Activated CD4-positive, alpha-beta T cell treated with anti-CD3 and anti-CD28 coated beads, Interleukin-2, amount 10 ng/mL, durations not matched to agents 24 days and 14 days (primary cell): ENCODE measurements at regions not wholly inside any gene's neighbourhood (a gene's known extent, or its start where the extent isn't known, plus 50 kb on each side); places are given as distances from the start of the nearest gene placed in this dataset.

Experiments
- DNase-seq: peaks from one replicate; pipeline ENCODE4 v3.0.0; 2022
- H3K27ac Mint-ChIP-seq: one replicate; pipeline ENCODE4 v1.8.0; 2022; ENCODE audit warnings: mild to moderate bottlenecking, mixed read lengths
- H3K27me3 Mint-ChIP-seq: one replicate; pipeline ENCODE4 v1.8.0; 2022; ENCODE audit warnings: mixed read lengths
- H3K36me3 Mint-ChIP-seq: one replicate; pipeline ENCODE4 v1.8.0; 2022; ENCODE audit warnings: low read depth, mild to moderate bottlenecking, mixed read lengths
- H3K4me1 Mint-ChIP-seq: one replicate; pipeline ENCODE4 v1.8.0; 2021; ENCODE audit warnings: mixed read lengths
- H3K4me3 Mint-ChIP-seq: one replicate; pipeline ENCODE4 v1.8.0; 2022; ENCODE audit warnings: mild to moderate bottlenecking, moderate library complexity, mixed read lengths
- H3K9me3 Mint-ChIP-seq: one replicate; pipeline ENCODE4 v1.8.0; 2021; ENCODE audit warnings: mixed read lengths
- intact Hi-C: fragments of 100-400 bp; cut with micrococcal nuclease; formaldehyde crosslinking; loops from one replicate; pipeline ENCODE4 v1.15.1; 2023

DNA sequence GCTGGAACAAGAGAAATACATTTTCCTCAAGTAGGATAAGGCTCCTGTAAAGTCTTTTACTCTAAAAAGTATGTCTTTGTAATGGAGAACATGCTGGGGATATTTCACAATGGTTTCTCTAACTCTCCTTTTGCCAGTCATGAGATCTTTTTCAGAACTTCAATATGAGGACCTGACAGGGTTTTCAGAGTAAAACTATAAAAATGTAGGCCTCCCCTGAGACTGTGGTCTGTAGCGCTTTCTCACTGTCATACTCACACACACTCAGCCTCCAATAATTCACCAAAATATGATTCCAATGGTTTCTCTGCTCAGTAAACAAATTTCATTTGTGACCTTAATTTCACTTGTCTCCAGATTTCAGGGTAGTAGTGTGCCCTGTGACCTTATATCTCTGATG lies 440.1 kb upstream of the PTBP2 start:
- no peaks in the 10 kb centered on the region for H3K36me3 Mint-ChIP-seq
- H3K27ac Mint-ChIP-seq, result no peak overlapping the region
- H3K4me1 Mint-ChIP-seq, result no peaks in the 10 kb centered on the region
- no peak for DNase-seq
- no peaks in the 10 kb centered on the region for H3K27me3 Mint-ChIP-seq
- intact Hi-C loops, result no loop called here
- H3K9me3 Mint-ChIP-seq, result peaks cover 8% of the 10 kb centered on the region
- H3K4me3 Mint-ChIP-seq, result no peak overlapping the region

DNA sequence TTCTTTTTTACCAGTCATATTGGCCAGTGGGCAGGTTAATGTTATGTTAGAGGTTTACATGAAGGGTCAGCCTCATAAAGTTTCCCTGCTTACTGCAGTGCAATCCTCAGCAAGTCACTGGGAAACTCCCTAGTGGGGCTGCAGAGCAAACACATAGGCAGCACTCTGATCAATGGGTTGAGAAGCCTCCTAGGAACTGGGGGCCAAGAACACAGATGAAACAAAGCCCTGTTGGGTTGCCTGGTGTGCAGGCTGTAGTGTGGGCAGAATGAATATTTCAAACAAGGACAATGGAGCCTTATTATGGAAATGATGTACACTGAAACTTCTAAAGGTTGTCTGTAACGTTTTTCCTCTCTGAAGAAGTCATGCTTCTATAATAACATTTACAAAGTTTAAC lies 431.6 kb upstream of the PTBP2 start:
- Mint-ChIP-seq H3K4me1 (no peaks in the 10 kb centered on the region), H3K36me3 (no peaks in the 10 kb centered on the region), H3K27me3 (no peaks in the 10 kb centered on the region), H3K9me3 (peaks cover 4% of the 10 kb centered on the region), H3K27ac (no peak overlapping the region), H3K4me3 (no peak overlapping the region)
- DNase-seq, result no peak
- intact Hi-C loops, result no loop called here

- Mint-ChIP-seq H3K27ac (no peak overlapping the region), H3K9me3 (peaks cover 4% of the 10 kb centered on the region), H3K4me1 (no peaks in the 10 kb centered on the region), H3K27me3 (no peaks in the 10 kb centered on the region), H3K4me3 (no peak overlapping the region), H3K36me3 (no peaks in the 10 kb centered on the region)
- DNase-seq, result no peak
- intact Hi-C loops, result no loop called here
Measured at GRCh38 chr1:96290801-96291200, 430.8 kb upstream of the PTBP2 start.

DNA sequence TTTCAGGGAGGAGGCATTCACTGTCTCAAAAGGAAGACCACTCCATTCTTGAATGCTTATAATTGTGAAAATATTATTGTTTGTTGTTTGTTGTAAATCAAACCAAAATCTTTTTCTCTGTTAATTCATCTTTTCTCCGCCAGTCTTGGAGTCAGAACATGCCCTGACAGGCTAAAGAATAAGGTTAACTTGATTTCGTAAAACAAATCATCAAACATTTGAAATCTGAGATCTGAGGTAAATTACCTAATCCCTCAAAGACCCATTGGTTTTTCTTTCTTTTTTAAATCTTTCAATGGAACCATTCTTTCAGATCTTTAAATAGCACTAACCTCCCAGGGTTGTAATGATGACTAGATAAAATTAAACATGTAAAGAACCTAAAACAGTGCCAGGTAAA lies 430.1 kb upstream of the PTBP2 start:
- DNase-seq, result no peak
- Mint-ChIP-seq H3K27ac (no peak overlapping the region), H3K4me3 (no peak overlapping the region), H3K27me3 (no peaks in the 10 kb centered on the region), H3K9me3 (no peaks in the 10 kb centered on the region), H3K36me3 (no peaks in the 10 kb centered on the region), H3K4me1 (no peaks in the 10 kb centered on the region)
- intact Hi-C loops, result no loop called here

DNA sequence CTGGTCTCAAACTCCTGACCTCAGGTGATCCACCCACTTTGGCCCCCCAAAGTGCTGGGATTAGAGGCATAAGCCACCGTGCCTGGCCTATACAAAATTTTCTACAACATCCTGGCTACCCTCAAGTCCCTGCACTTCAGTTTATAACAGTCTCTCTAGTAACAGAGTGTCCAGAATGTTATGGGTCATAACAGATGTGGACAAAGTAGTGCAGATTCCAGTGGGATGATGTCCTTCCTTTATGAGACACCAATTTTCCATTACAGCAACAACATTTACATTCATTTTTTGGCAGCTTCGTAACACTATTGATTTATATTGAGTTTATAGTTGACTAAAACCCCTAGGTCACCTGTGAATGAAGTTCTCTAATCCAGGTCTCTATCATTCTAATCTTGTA lies 429.4 kb upstream of the PTBP2 start:
- Mint-ChIP-seq H3K27ac (no peak overlapping the region), H3K4me3 (no peak overlapping the region), H3K4me1 (no peaks in the 10 kb centered on the region)

GRCh38 chr1:96296991-96297390 lies 424.6 kb upstream of the PTBP2 start:
- Mint-ChIP-seq H3K9me3 (no peaks in the 10 kb centered on the region), H3K27me3 (no peaks in the 10 kb centered on the region), H3K27ac (no peak overlapping the region), H3K36me3 (no peaks in the 10 kb centered on the region), H3K4me3 (no peak overlapping the region), H3K4me1 (no peaks in the 10 kb centered on the region)
- DNase-seq, result no peak
- intact Hi-C loops, result no loop called here

More for the DNA sequence above, 429.4 kb upstream of the PTBP2 start:
- intact Hi-C loops, result no loop called here
- H3K27me3 Mint-ChIP-seq, result no peaks in the 10 kb centered on the region
- no peaks in the 10 kb centered on the region for H3K36me3 Mint-ChIP-seq
- no peak for DNase-seq
- no peaks in the 10 kb centered on the region for H3K9me3 Mint-ChIP-seq

DNA sequence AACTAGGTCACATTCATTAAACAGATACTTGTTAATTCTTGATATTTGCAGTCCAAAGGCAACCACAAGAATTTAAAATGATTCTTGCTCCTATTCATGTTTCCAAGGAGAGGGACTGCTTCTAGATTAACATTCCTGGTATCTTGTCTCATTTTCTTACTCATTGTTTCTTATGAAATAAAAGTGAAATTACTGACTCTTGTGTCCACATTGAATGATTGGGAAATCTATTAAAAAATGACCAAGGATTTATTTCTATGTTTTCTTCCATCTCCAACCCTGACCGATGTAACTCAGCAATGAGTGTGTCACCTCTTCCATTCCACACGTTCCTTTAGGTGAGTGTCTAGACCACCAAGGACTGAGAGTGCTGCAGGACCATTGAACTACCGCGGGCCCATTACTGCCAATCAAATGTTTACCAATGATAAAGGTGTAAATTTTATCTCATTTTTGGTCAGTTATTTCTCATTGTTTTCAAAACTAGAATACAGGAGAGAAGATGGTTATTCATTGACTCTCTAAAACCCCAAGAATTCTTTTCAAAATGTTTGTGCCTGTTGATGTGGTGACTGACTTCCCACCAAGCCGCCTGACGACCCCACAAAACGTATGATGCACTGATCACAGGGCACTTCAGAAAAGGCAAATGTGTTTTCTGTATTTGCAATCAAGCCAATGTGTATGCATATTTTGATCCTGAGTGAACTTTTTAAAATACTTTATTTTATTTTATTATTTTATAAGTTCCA lies 414.6 kb upstream of the PTBP2 start:
- Mint-ChIP-seq H3K4me1 (no peaks in the 10 kb centered on the region), H3K27ac (no peak overlapping the region), H3K4me3 (no peak overlapping the region), H3K9me3 (no peaks in the 10 kb centered on the region), H3K36me3 (no peaks in the 10 kb centered on the region), H3K27me3 (no peaks in the 10 kb centered on the region)
- no peak for DNase-seq
- intact Hi-C loops, result no loop called here

GRCh38 chr1:96308314-96308713 lies 413.3 kb upstream of the PTBP2 start:
- Mint-ChIP-seq H3K36me3 (no peaks in the 10 kb centered on the region), H3K27ac (no peak overlapping the region), H3K27me3 (no peaks in the 10 kb centered on the region), H3K4me1 (no peaks in the 10 kb centered on the region), H3K9me3 (no peaks in the 10 kb centered on the region), H3K4me3 (no peak overlapping the region)
- no peak for DNase-seq
- intact Hi-C loops, result no loop called here

- intact Hi-C loops, result no loop called here
- H3K4me1 Mint-ChIP-seq, result no peaks in the 10 kb centered on the region
- no peak overlapping the region for H3K27ac Mint-ChIP-seq
- no peaks in the 10 kb centered on the region for H3K27me3 Mint-ChIP-seq
- DNase-seq, result no peak
- H3K4me3 Mint-ChIP-seq, result no peak overlapping the region
- no peaks in the 10 kb centered on the region for H3K9me3 Mint-ChIP-seq
- no peaks in the 10 kb centered on the region for H3K36me3 Mint-ChIP-seq
Measured at GRCh38 chr1:96309783-96310182, 411.8 kb upstream of the PTBP2 start.

DNA sequence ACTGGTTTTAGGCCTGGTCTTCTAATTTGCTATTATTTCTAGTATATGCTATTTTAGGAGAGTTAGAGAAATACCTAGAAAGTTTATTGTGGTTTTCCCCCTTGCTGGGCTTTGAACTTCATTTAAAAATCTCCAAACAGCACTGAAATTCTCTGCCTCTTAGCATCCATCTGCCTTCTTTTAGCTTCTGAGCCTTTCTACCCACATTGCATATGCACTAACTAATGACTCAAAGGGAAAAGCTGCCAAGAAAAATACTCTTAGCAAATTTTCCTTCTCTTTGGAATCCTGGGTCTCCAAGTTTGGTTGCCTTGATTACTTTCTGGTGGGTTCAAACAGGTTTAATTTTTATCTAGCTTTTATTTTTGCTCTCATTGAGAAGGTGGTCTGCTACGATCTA lies 408.4 kb upstream of the PTBP2 start:
- H3K36me3 Mint-ChIP-seq, result no peaks in the 10 kb centered on the region
- H3K4me1 Mint-ChIP-seq, result no peaks in the 10 kb centered on the region
- DNase-seq, result no peak
- no peak overlapping the region for H3K4me3 Mint-ChIP-seq
- no peaks in the 10 kb centered on the region for H3K27me3 Mint-ChIP-seq
- intact Hi-C loops, result no loop called here
- no peak overlapping the region for H3K27ac Mint-ChIP-seq
- H3K9me3 Mint-ChIP-seq, result no peaks in the 10 kb centered on the region

DNA sequence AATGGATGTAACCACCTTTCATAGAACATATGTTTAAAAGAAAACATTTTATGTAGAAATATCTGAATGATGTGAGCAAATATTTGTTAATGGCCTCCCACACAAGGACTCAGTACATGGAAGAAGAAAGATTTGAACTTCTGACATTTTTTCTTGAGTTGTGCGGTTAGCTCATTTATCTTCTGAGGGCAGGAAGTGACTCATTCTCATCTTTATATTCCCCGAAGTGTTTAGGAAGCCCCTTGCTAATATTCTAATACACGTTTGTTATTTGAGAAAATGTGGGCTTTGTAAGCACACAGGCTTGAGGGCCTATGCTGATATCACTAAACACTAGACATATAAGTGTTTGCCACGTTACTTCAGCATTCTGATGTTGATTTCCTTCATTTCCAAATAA lies 392.5 kb upstream of the PTBP2 start:
- Mint-ChIP-seq H3K36me3 (no peaks in the 10 kb centered on the region), H3K4me1 (no peaks in the 10 kb centered on the region), H3K9me3 (peaks cover 5% of the 10 kb centered on the region), H3K4me3 (no peak overlapping the region), H3K27ac (no peak overlapping the region), H3K27me3 (no peaks in the 10 kb centered on the region)
- DNase-seq, result no peak
- intact Hi-C loops, result no loop called here

GRCh38 chr1:96331596-96331995 lies 390.0 kb upstream of the PTBP2 start:
- intact Hi-C loops, result no loop called here
- Mint-ChIP-seq H3K4me3 (no peak overlapping the region), H3K36me3 (no peaks in the 10 kb centered on the region), H3K9me3 (peaks cover 5% of the 10 kb centered on the region), H3K27me3 (no peaks in the 10 kb centered on the region), H3K4me1 (no peaks in the 10 kb centered on the region), H3K27ac (no peak overlapping the region)
- DNase-seq, result no peak

DNA sequence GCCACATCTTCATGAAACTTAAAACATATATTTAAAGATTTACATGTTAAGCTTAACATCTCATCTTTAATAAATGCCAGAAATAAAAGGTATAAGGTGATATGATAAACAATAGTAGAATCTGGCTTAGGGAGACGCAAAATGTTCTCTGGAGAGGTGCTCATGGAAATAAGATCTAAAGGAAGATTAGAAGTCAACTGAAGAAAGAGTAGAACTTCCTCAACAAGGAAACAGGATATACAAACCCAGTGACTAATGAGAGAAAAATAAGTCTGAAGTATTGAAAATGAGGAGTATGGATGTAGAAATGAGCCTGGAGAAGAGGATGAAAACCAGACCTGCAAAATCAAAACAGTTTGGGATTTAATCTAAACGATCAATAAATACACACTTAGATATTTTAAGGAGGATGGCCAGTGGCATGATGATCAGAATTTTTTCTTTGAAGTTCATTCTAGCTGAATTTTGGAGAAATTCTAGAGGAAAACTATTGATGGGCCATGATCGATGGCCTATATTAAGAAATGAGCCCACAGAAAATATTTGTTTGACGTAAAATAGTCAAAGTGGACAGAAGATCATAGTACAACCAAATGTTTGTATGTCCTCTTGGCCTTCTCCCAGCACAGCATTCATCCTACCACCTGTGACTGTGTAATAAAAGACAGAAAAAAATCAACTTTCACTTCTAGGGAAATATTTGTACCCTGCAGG lies 387.9 kb upstream of the PTBP2 start:
- intact Hi-C loops, result no loop called here
- Mint-ChIP-seq H3K9me3 (peaks cover 11% of the 10 kb centered on the region), H3K27me3 (no peaks in the 10 kb centered on the region), H3K36me3 (no peaks in the 10 kb centered on the region), H3K4me1 (no peaks in the 10 kb centered on the region), H3K27ac (no peak overlapping the region), H3K4me3 (no peak overlapping the region)
- no peak for DNase-seq

- no peak for DNase-seq
- no peak overlapping the region for H3K27ac Mint-ChIP-seq
- no peaks in the 10 kb centered on the region for H3K4me1 Mint-ChIP-seq
- intact Hi-C loops, result no loop called here
- H3K9me3 Mint-ChIP-seq, result peaks cover 11% of the 10 kb centered on the region
- no peaks in the 10 kb centered on the region for H3K36me3 Mint-ChIP-seq
- no peak overlapping the region for H3K4me3 Mint-ChIP-seq
- H3K27me3 Mint-ChIP-seq, result no peaks in the 10 kb centered on the region
Measured at GRCh38 chr1:96334236-96334557, 387.4 kb upstream of the PTBP2 start.

DNA sequence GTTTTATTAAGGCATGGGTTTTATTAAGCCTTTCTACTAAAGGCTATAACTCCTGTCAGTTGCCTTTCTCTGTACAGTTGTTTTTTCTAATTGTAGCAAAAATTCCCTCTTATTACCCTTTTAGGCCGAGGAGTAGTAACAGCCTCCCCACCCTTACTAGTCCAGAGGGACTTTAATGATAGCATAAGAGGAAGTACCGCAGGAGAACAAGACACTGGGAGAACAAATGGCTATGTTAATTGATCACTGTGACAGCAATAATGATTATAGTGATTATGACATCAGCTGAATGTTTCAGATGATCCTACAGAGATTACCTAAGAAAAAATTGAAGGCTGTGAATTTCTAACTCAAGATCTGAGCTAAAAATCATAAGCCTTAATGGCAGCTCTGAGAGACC lies 383.0 kb upstream of the PTBP2 start:
- Mint-ChIP-seq H3K4me1 (peaks cover 2% of the 10 kb centered on the region), H3K4me3 (no peak overlapping the region), H3K36me3 (no peaks in the 10 kb centered on the region), H3K27ac (no peak overlapping the region), H3K27me3 (no peaks in the 10 kb centered on the region), H3K9me3 (peaks cover 11% of the 10 kb centered on the region)
- no peak for DNase-seq
- intact Hi-C loops, result no loop called here
